Ramos (cell line): ENCODE measurements at regions not wholly inside any gene's neighbourhood (a gene's known extent, or its start where the extent isn't known, plus 50 kb on each side); places are given as distances from the start of the nearest gene placed in this dataset.

Experiments
- in situ Hi-C: fragments of 300-500 bp; cut with MboI; formaldehyde crosslinking; loops from one replicate; pipeline ENCODE4 v1.14.3; 2022; ENCODE audit warnings: low sequenced_read_pairs; ENCODE audit not compliant: unreplicated experiment

- in situ Hi-C loops = no loop called here
Observed at GRCh38 chr9:87427851-87428506, 69.7 kb upstream of the DAPK1 start.

GRCh38 chr9:87428659-87429058 lies 69.0 kb upstream of the DAPK1 start:
- in situ Hi-C loops = no loop called here

- in situ Hi-C loops = no loop called here
Observed at GRCh38 chr9:87431837-87432236, 65.8 kb upstream of the DAPK1 start.

GRCh38 chr9:87433853-87434252 lies 63.8 kb upstream of the DAPK1 start:
- in situ Hi-C loops = no loop called here

GRCh38 chr9:87434366-87434765 lies 63.3 kb upstream of the DAPK1 start:
- in situ Hi-C loops = no loop called here

GRCh38 chr9:87435189-87435880 lies 62.3 kb upstream of the DAPK1 start:
- in situ Hi-C loops = no loop called here

GRCh38 chr9:87436716-87437115 lies 61.0 kb upstream of the DAPK1 start:
- in situ Hi-C loops = no loop called here

GRCh38 chr9:87437966-87438365 lies 59.7 kb upstream of the DAPK1 start:
- in situ Hi-C loops = no loop called here

GRCh38 chr9:87441251-87441650 lies 56.4 kb upstream of the DAPK1 start:
- in situ Hi-C loops = no loop called here

GRCh38 chr9:87442451-87442850 lies 55.2 kb upstream of the DAPK1 start:
- in situ Hi-C loops = no loop called here

GRCh38 chr9:87443006-87443405 lies 54.7 kb upstream of the DAPK1 start:
- in situ Hi-C loops = no loop called here

- in situ Hi-C loops = no loop called here
Observed at GRCh38 chr9:87443461-87443860, 54.2 kb upstream of the DAPK1 start.

- in situ Hi-C loops = no loop called here
Observed at GRCh38 chr9:87445646-87446045, 52.0 kb upstream of the DAPK1 start.

GRCh38 chr9:87446527-87446926 lies 51.1 kb upstream of the DAPK1 start:
- in situ Hi-C loops = no loop called here

- in situ Hi-C loops = no loop called here
Observed at GRCh38 chr9:87447547-87448432, 49.9 kb upstream of the DAPK1 start.
